Urothelium cell line (cell line): ENCODE measurements at regions not wholly inside any gene's neighbourhood (a gene's known extent, or its start where the extent isn't known, plus 50 kb on each side); places are given as distances from the start of the nearest gene placed in this dataset.
"Not testable (repeated sequence)": the region's sequence is repeated elsewhere in the genome, so short reads cannot be mapped to it uniquely, and the experiment has no call there.

Source experiments
- DNase-seq: peaks from one replicate; pipeline ENCODE4 v3.0.0; 2011; ENCODE audit warnings: low spot score, mixed read lengths
- FAIRE-seq: peaks from 2 replicates; lab custom pipeline; 2011; peaks lifted over from hg19 to GRCh38; lab: Jason Lieb, UNC

DNA sequence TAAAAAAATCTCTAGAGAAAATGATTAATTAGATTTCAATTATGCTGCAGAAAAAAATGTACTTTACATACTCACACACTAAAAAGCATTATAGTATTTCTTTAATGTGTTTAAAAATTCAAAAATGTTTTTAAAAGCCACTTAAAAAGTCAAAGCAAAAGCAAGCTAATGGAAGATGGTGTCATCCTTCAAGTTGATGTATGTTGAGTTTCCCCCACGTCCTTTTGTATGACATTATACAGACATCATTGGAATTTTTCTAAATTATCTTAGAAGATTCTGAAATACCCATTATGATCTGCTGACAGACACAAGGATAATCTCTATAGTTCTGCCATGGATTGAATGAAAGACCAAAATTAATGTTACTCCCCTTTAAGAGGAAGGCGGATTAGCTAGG lies 393.7 kb upstream of the TENM3 start:
- DNase-seq (no peak), FAIRE-seq (no peak)

DNA sequence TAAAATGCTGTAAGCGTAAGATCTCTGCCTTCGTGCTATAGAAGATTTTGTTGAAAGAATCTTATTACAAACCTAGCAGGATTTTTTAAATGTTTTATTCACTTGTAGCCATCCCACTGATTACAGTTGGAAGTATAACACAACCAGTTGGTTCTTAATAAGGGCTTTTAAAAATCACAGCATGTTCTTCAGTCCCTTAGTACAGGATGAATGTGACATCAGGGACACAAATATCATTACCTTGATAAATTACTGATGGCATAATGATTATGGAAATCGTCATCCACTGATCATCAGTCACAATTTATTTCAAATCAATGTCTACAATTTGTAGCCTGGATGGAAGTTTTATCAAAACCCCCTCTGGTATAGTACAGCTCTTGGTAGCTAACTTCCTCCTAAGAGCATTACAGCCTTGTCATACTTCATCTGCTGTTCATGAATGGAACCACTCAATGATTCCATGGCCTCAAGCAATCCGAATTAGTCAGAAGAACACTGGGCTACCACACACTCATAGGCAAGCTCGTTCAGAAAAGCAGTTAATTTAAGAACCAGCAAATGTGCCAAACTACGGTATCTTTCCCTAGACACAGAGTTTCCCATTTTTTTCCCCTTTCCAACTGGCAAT lies 389.2 kb upstream of the TENM3 start:
- FAIRE-seq, result no peak
- no peak for DNase-seq

DNA sequence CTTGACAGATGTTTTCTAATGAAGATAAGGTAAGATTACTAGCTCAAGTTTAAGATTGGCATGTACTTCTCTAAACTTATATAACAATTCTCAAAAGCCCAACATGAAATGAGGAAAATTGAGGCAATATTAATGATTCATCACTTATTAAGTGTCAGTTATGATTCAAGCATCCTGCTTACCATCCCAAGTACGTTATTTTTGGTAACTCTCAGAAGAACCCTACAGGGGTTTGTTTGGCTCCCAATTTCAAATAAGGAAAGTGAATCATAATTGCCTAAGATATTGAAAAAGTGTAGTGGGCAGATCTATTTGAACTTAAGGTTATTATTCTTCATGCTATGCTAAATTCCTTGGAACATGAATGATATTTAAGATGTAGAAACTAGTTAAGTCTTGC lies 387.9 kb upstream of the TENM3 start:
- FAIRE-seq, result no peak
- DNase-seq, result no peak

- FAIRE-seq, DNase-seq: not testable (repeated sequence)
Observed at GRCh38 chr4:181857471-181857870, 385.7 kb upstream of the TENM3 start.

- FAIRE-seq, result no peak
- no peak for DNase-seq
Observed at GRCh38 chr4:181858741-181859140, 384.5 kb upstream of the TENM3 start.

DNA sequence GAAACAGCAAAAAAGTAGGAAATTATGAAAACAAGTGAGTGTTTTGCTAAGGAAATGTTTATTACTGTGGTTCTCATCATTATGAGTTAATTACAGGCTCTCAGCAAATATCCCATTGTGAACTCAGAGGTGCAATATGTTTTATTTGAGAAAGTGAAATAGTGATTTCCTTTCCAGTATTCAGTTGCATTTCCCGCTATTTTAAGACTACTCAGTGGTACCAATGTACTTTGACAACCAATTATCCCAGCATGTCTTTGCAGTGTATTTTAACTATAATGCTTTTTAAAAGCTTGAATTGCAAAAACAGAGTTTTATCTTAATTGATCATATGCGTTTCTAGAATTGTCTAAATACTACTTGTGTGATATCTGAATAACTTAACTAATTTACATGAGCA lies 383.8 kb upstream of the TENM3 start:
- DNase-seq (no peak), FAIRE-seq (no peak)

- no peak for DNase-seq
- FAIRE-seq, result no peak
Observed at GRCh38 chr4:181860157-181860556, 383.0 kb upstream of the TENM3 start.

- no peak for FAIRE-seq
- no peak for DNase-seq
Observed at GRCh38 chr4:181860668-181861067, 382.5 kb upstream of the TENM3 start.

GRCh38 chr4:181863856-181864255 lies 379.3 kb upstream of the TENM3 start:
- DNase-seq (no peak), FAIRE-seq (no peak)

DNA sequence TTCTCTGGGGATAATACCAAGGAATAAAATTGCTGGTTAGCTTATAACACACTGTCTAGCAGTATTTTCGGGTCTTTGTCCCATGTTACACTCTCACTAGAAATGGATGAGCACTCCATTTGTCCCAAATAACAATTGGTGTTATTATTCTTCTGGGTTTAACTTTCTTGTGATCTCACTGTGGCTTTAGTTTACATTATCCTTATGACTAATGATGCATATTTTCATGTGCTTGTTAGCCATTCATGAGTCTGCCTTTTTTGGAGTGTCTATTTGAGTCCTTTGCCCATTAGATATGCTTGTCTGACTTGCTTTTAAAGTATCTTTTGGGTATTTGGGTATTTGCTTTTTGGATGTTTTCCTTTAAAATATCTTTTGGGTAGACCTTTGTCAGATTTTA lies 372.9 kb upstream of the TENM3 start:
- DNase-seq, result no peak
- FAIRE-seq, result no peak

DNA sequence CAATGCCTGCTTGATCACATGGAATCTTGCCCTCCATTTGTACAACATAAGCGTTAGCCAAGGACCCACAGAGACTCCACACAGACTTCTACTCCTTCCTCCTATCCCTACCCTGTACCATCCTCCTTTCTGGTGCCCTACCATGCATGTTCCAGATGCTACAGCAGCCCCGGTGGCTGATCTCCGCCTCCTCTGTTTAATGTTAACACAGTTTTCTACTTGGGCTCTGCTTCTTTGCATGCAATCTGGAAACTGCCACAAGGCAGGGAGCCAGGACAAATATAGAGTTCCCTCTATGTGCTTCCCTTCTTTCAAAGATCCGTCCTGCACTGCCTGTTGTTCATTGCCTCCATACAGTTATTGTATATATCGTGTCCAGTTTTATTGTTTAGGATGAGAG lies 368.6 kb upstream of the TENM3 start:
- DNase-seq, result no peak
- FAIRE-seq, result no peak

- no peak for FAIRE-seq
- peak; percentile 63 for DNase-seq
Observed at GRCh38 chr4:181877329-181877848, 365.8 kb upstream of the TENM3 start.

GRCh38 chr4:181890031-181890430 lies 353.2 kb upstream of the TENM3 start:
- FAIRE-seq, result no peak
- DNase-seq, result no peak

DNA sequence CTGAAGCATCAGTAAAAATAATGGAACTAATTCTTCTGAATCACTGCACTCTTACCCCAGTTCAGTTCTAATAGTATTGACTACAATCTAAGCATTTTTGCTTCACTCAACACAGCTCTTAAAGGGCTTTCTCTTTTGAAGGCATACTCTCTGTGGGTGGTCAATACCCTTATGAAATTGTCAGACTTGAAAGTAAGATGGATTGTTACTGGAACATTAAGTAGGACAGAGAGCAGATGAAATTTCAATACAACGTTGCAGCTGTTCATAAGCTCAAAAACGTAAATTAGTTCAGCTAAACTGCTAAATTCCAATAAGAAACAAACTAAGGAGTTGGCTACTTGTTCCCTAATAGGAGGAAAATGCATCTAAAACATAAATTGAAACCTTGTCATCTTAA lies 352.3 kb upstream of the TENM3 start:
- FAIRE-seq (no peak), DNase-seq (no peak)

- no peak for DNase-seq
- FAIRE-seq, result no peak
Observed at GRCh38 chr4:181896614-181897013, 346.6 kb upstream of the TENM3 start.

DNA sequence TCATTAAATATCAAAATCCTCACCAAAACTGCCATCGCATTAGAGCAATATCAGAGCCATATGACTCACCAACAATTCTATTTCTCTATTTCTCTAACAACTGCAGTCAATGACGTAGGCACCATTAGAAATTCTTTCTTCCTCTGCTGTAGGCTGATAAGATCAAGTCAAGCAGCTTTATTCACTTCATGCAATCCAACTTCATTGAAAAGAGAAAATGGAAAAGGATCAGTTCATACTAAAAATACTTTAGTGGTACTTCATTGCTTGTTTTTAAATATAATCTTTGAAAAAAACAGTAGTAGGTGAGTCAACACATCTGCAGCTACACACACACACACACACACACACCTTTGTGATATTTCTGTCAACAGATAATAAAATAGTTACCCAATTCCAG lies 345.3 kb upstream of the TENM3 start:
- no peak for FAIRE-seq
- DNase-seq, result no peak

DNA sequence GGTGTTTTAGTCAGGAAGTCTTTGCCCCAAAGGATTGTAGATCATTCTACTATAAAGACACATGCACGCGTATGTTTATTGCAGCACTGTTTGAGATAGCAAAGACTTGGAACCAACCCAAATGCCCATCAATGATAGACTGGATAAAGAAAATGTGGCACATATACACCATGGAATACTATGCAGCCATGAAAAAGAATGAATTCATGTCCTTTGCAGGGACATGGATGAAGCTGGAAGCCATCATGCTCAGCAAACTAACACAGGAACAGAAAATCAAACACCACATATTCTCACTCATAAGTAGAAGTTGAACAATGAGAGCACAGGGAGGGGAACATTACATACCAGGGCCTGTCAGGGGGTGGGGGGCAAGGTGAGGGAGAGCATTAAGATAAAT lies 340.8 kb upstream of the TENM3 start:
- not testable (repeated sequence) for DNase-seq, FAIRE-seq

DNA sequence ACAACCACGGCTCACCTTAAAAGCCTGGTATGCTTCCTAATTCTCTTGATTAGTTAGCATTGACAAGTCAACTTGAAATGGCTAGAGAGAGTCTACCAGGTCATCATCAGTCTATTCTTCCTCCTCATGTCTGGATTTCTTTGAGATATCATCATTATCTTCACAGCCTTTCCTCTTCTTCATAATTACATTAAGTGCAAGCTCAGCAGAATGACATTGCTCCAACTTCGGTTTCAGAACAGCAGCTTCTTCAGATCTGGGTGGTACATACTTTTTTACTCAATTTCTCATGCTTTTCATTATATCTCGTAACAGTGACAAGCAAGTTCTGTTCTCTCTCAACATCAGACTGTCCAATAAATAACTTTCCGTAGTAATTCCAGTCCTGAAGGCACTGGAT lies 337.5 kb upstream of the TENM3 start:
- DNase-seq (no peak), FAIRE-seq (no peak)

- no peak for FAIRE-seq
- no peak for DNase-seq
Observed at GRCh38 chr4:181908168-181908567, 335.0 kb upstream of the TENM3 start.

DNA sequence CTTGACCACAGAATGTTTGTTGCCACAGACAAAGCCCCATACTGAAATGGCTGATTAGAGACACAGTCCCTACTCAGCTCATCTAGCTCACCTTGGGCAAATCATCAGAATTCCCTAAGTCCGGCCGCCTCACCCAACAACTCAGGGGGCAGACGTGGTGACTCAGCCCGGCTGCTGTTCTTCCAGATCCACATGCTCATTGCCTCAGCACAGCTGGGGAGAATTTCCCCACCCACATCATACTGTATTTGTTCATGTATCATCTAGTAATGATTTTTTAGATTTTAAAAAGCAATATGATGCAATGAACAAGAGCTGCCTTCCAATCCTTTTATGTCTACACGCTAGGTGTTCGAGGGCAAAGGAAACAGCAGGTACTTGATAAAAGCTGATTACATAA lies 333.8 kb upstream of the TENM3 start:
- DNase-seq, result peak; percentile 44
- no peak for FAIRE-seq

DNA sequence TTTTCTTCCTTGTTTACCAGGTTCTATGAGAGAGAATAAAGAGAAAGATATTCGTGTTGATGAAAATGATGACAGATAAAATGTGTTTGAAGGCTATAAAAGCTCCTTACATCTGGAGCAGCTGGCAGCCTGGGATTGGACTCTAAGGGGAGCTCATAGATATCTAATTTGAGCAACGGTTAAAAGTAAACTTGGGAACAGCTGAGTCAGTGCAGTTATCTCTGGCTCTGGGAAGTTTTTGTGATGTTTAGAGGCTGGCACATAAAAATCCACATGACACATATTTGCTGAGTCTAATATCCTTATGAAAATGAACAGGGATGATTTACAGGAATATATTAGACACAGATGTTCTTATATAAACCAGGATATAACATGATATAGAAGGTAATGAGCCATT lies 331.8 kb upstream of the TENM3 start:
- DNase-seq, result no peak
- FAIRE-seq, result no peak

DNA sequence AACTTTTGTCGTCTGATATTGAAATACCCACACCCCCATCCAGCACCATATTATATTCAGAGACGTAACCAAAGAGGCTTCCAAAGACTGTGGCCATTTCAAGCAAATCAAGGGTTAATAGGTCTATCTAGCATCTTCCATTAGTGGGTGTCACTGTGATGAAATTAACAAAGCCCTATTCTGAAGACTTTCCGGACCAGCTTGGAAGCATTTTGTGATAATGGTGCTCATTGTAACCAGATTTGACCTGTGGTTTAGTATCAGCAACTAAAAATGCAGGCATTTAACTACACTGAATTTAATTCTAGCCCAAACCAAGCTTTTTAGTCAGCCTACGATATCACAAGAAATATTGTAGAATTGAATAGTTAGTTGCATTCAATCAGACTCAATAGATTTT lies 309.7 kb upstream of the TENM3 start:
- DNase-seq (no peak), FAIRE-seq (no peak)

- FAIRE-seq (no peak), DNase-seq (no peak)
Observed at GRCh38 chr4:181938631-181939030, 304.6 kb upstream of the TENM3 start.
